ENCODE measurements at regions not wholly inside any gene's neighbourhood (a gene's known extent, or its start where the extent isn't known, plus 50 kb on each side); places are given as distances from the start of the nearest gene placed in this dataset.

DNA sequence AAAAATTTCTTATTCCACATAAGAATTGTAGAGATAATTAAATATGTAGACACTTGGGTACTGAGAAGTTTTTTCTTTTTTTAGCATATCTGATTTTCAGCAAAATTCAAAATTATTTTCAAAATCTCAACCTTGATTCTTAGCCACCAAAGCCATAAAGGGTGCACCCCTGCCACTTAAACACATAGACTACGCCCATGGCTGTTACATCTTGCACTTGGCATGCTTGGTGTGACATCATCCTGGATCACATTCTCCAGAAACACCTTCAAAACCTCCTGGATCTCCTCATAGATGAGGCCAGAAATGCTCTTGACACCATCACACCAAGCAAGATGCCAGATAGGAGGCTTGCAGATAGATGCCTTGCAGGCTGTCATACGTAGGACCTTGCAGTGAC is 89.1 kb upstream of the KLF14 start:
- TF ChIP-seq CTCF (conservative IDR thresholded peaks at IDR 0.05 in 1 of 2, IDR thresholded peaks at IDR 0.05 in 1 of 2; ENCODE audit: extremely low read depth in 1 of 2, insufficient read depth in 1 of 2, low read depth in 1 of 2, low read length in 2 of 2) (no peak), EZH2 (IDR thresholded peaks at IDR 0.05; ENCODE audit: borderline replicate concordance, low read length) (no peak)

All from mammary epithelial cell (primary cell).